LNCAP (cell line): ENCODE measurements at regions not wholly inside any gene's neighbourhood (a gene's known extent, or its start where the extent isn't known, plus 50 kb on each side); places are given as distances from the start of the nearest gene placed in this dataset.

ENCODE experiments used
- CTCF ChIP-seq: fragments of 450-650 bp; IDR thresholded peaks from 2 replicates; pipeline ENCODE4 v1.5.1; 2017; ENCODE audit warnings: mild to moderate bottlenecking

GRCh38 chr11:24132471-24132870, 364.4 kb upstream of the LUZP2 start:
- TF ChIP-seq CTCF = no peak

- TF ChIP-seq CTCF = no peak
These were observed 361.8 kb upstream of the LUZP2 start for GRCh38 chr11:24134879-24135589.

GRCh38 chr11:24142062-24142461, 354.8 kb upstream of the LUZP2 start:
- TF ChIP-seq CTCF = no peak

GRCh38 chr11:24145411-24145810, 351.4 kb upstream of the LUZP2 start:
- TF ChIP-seq CTCF = no peak

- TF ChIP-seq CTCF = no peak
These were observed 343.5 kb upstream of the LUZP2 start for GRCh38 chr11:24153337-24153736.

GRCh38 chr11:24155792-24156191, 341.1 kb upstream of the LUZP2 start:
- TF ChIP-seq CTCF = no peak

- no peak for TF ChIP-seq CTCF
These were observed 339.5 kb upstream of the LUZP2 start for GRCh38 chr11:24157316-24157715.

- no peak for TF ChIP-seq CTCF
These were observed 335.3 kb upstream of the LUZP2 start for GRCh38 chr11:24161587-24161986.
